ENCODE measurements at regions not wholly inside any gene's neighbourhood (a gene's known extent, or its start where the extent isn't known, plus 50 kb on each side); places are given as distances from the start of the nearest gene placed in this dataset.

- Histone ChIP-seq H3K4me3 (replicated peaks in 1 of 3; ENCODE audit: insufficient read depth in 1 of 3, low read depth in 1 of 3, low read length in 3 of 3) (no peak overlapping the region), H3K27ac (ENCODE audit: insufficient read depth, low read depth, low read length) (no peak overlapping the region), H3K9me1 (replicated peaks; ENCODE audit: control insufficient read depth, extremely low read depth, insufficient read depth, low read length) (no peaks in the 10 kb centered on the region), H3K36me3 (ENCODE audit: control insufficient read depth in 2 of 2, extremely low read depth in 1 of 2, insufficient read depth in 2 of 2, low read length in 2 of 2) (no peaks in the 10 kb centered on the region), H3K79me2 (ENCODE audit: control insufficient read depth, insufficient read depth, low read length) (no peaks in the 10 kb centered on the region), H2AFZ (ENCODE audit: low read depth, low read length) (no peak overlapping the region), H3K9ac (replicated peaks; ENCODE audit: extremely low read depth, insufficient read depth, low read length) (no peak overlapping the region), H3K9me3 (replicated peaks; ENCODE audit: control insufficient read depth, insufficient read depth, low read length) (no peaks in the 10 kb centered on the region), H3K4me2 (ENCODE audit: insufficient read depth, low read length) (no peak overlapping the region), H3K27me3 (ENCODE audit: control insufficient read depth in 2 of 2, insufficient read depth in 2 of 2, low read length in 2 of 2) (no peaks in the 10 kb centered on the region), H3K4me1 (ENCODE audit: control insufficient read depth, extremely low read depth, insufficient read depth, low read length) (no peaks in the 10 kb centered on the region), H4K20me1 (replicated peaks; ENCODE audit: control insufficient read depth, extremely low read depth, insufficient read depth, low read length) (no peaks in the 10 kb centered on the region)
- BruUV-seq (replicated peaks): no TSS peak
- ChIA-PET CTCF (no interaction called here), POLR2A (no interaction called here)
- DNase-seq (ENCODE audit: low read depth, low spot score) (no peak), FAIRE-seq (no peak)
- dilution Hi-C loops (cut with MboI; ENCODE audit: extremely low pct_ligation_motif_present, low sequenced_read_pairs) (no loop called here), intact Hi-C loops (cut with micrococcal nuclease) (no loop called here)
- TF ChIP-seq EZH2 (IDR thresholded peaks at IDR 0.05; ENCODE audit: borderline replicate concordance, low read depth, low read length, severe bottlenecking) (no peak), MYC (IDR thresholded peaks at IDR 0.05; ENCODE audit: low read depth, low read length) (no peak)
Measured at GRCh38 chr10:63071145-63071544, 62.0 kb upstream of the NRBF2 start.

GRCh38 chr10:63069318-63069717, 63.8 kb upstream of the NRBF2 start:
- ChIA-PET POLR2A (no interaction called here), CTCF (no interaction called here)
- H3K36me3 ChIP-seq (ENCODE audit: control insufficient read depth in 2 of 2, extremely low read depth in 1 of 2, insufficient read depth in 2 of 2, low read length in 2 of 2): no peaks in the 10 kb centered on the region
- H3K9ac ChIP-seq (replicated peaks; ENCODE audit: extremely low read depth, insufficient read depth, low read length): no peak overlapping the region
- no peaks in the 10 kb centered on the region for H3K4me1 ChIP-seq (ENCODE audit: control insufficient read depth, extremely low read depth, insufficient read depth, low read length)
- no peak overlapping the region for H3K27ac ChIP-seq (ENCODE audit: insufficient read depth, low read depth, low read length)
- H3K9me3 ChIP-seq (replicated peaks; ENCODE audit: control insufficient read depth, insufficient read depth, low read length): no peaks in the 10 kb centered on the region
- DNase-seq (ENCODE audit: low read depth, low spot score) (no peak), FAIRE-seq (no peak)
- H3K79me2 ChIP-seq (ENCODE audit: control insufficient read depth, insufficient read depth, low read length): no peaks in the 10 kb centered on the region
- no peak overlapping the region for H3K4me2 ChIP-seq (ENCODE audit: insufficient read depth, low read length)
- no TSS peak for BruUV-seq (replicated peaks)
- no peak for TF ChIP-seq CTCF (IDR thresholded peaks at IDR 0.05; ENCODE audit: extremely low read depth in 1 of 2, insufficient read depth in 1 of 2, low read depth in 1 of 2, low read length in 2 of 2)
- TF ChIP-seq GATA2 (IDR thresholded peaks at IDR 0.05; ENCODE audit: insufficient read depth, insufficient read length, low read depth, low read length): no peak
- no peak overlapping the region for H2AFZ ChIP-seq (ENCODE audit: low read depth, low read length)
- dilution Hi-C loops (cut with MboI; ENCODE audit: extremely low pct_ligation_motif_present, low sequenced_read_pairs) (no loop called here), intact Hi-C loops (cut with micrococcal nuclease) (no loop called here)
- H3K27me3 ChIP-seq (ENCODE audit: control insufficient read depth in 2 of 2, insufficient read depth in 2 of 2, low read length in 2 of 2): no peaks in the 10 kb centered on the region
- H4K20me1 ChIP-seq (replicated peaks; ENCODE audit: control insufficient read depth, extremely low read depth, insufficient read depth, low read length): no peaks in the 10 kb centered on the region
- H3K9me1 ChIP-seq (replicated peaks; ENCODE audit: control insufficient read depth, extremely low read depth, insufficient read depth, low read length): no peaks in the 10 kb centered on the region
- H3K4me3 ChIP-seq (replicated peaks in 1 of 3; ENCODE audit: insufficient read depth in 1 of 3, low read depth in 1 of 3, low read length in 3 of 3): no peak overlapping the region

Measured in endothelial cell of umbilical vein (primary cell).